ENCODE measurements at regions not wholly inside any gene's neighbourhood (a gene's known extent, or its start where the extent isn't known, plus 50 kb on each side); places are given as distances from the start of the nearest gene placed in this dataset.

GRCh38 chr6:126252154-126252553, 87.8 kb upstream of the CENPW start:
- H3K27me3 ChIP-seq, result no peaks in the 10 kb centered on the region
- no peak overlapping the region for H3K4me3 ChIP-seq
- H3K4me1 ChIP-seq, result no peaks in the 10 kb centered on the region
- no peak overlapping the region for H3K27ac ChIP-seq
- intact Hi-C loops (cut with DNase I), result no loop called here
- ATAC-seq (no peak), DNase-seq (no peak)
- peaks cover 0 to 4% of the 10 kb centered on the region in 2 donors for H3K9me3 ChIP-seq
- H3K36me3 ChIP-seq, result no peaks in the 10 kb centered on the region
- no peak for TF ChIP-seq CTCF (IDR thresholded peaks at IDR 0.05)

GRCh38 chr6:126253431-126253830, 86.5 kb upstream of the CENPW start:
- Histone ChIP-seq H3K36me3 (no peaks in the 10 kb centered on the region), H3K9me3 (peaks cover 0 to 15% of the 10 kb centered on the region in 2 donors), H3K27ac (no peak overlapping the region), H3K4me3 (no peak overlapping the region), H3K4me1 (no peaks in the 10 kb centered on the region), H3K27me3 (no peaks in the 10 kb centered on the region)
- ATAC-seq (no peak), DNase-seq (no peak)
- no peak for TF ChIP-seq CTCF (IDR thresholded peaks at IDR 0.05)
- intact Hi-C loops (cut with DNase I), result no loop called here

- peak in 1 of 4 donors; percentile 53 for DNase-seq
- no peak overlapping the region for H3K4me3 ChIP-seq
- TF ChIP-seq CTCF (IDR thresholded peaks at IDR 0.05), result no peak
- no peaks in the 10 kb centered on the region for H3K27me3 ChIP-seq
- no peak for ATAC-seq
- no peak overlapping the region for H3K27ac ChIP-seq
- no peaks in the 10 kb centered on the region for H3K36me3 ChIP-seq
- intact Hi-C loops (cut with DNase I), result no loop called here
- H3K4me1 ChIP-seq, result no peaks in the 10 kb centered on the region
- peaks cover 0 to 48% of the 10 kb centered on the region in 2 donors for H3K9me3 ChIP-seq
Measured at GRCh38 chr6:126258150-126258549, 81.8 kb upstream of the CENPW start.

GRCh38 chr6:126261792-126262421, 78.0 kb upstream of the CENPW start:
- TF ChIP-seq CTCF (IDR thresholded peaks at IDR 0.05), result no peak
- DNase-seq (no peak), ATAC-seq (no peak)
- H3K27ac ChIP-seq, result no peak overlapping the region
- intact Hi-C loops (cut with DNase I), result no loop called here
- H3K36me3 ChIP-seq, result no peaks in the 10 kb centered on the region
- no peak overlapping the region for H3K4me3 ChIP-seq
- peaks cover 0 to 46% of the 10 kb centered on the region in 2 donors for H3K9me3 ChIP-seq
- no peaks in the 10 kb centered on the region for H3K4me1 ChIP-seq
- no peaks in the 10 kb centered on the region for H3K27me3 ChIP-seq

GRCh38 chr6:126264265-126264664, 75.7 kb upstream of the CENPW start:
- ATAC-seq (no peak), DNase-seq (no peak)
- peaks cover 0 to 26% of the 10 kb centered on the region in 2 donors for H3K9me3 ChIP-seq
- H3K4me3 ChIP-seq, result no peak overlapping the region
- H3K4me1 ChIP-seq, result no peaks in the 10 kb centered on the region
- no peak for TF ChIP-seq CTCF (IDR thresholded peaks at IDR 0.05)
- no peaks in the 10 kb centered on the region for H3K36me3 ChIP-seq
- H3K27ac ChIP-seq, result no peak overlapping the region
- intact Hi-C loops (cut with DNase I), result no loop called here
- no peaks in the 10 kb centered on the region for H3K27me3 ChIP-seq
